HFFc6 (cell line): ENCODE measurements at regions not wholly inside any gene's neighbourhood (a gene's known extent, or its start where the extent isn't known, plus 50 kb on each side); places are given as distances from the start of the nearest gene placed in this dataset.

ENCODE experiments used
- DNase-seq: peaks from one replicate; pipeline ENCODE4 v3.0.0-alpha.2; 2018
- H3K27ac Mint-ChIP-seq: 2 replicates; pipeline ENCODE4 v1.8.0; 2020; ENCODE audit warnings: mild to moderate bottlenecking, mixed read lengths
- H3K27me3 Mint-ChIP-seq: 2 replicates; pipeline ENCODE4 v1.8.0; 2021; ENCODE audit warnings: mild to moderate bottlenecking, moderate library complexity, mixed read lengths; ENCODE audit not compliant: insufficient read depth
- H3K36me3 Mint-ChIP-seq: 2 replicates; pipeline ENCODE4 v1.8.0; 2021; ENCODE audit warnings: low read depth, mixed read lengths
- H3K4me1 Mint-ChIP-seq: 2 replicates; pipeline ENCODE4 v1.8.0; 2020; ENCODE audit warnings: low read depth, mixed read lengths
- H3K4me3 Mint-ChIP-seq: 2 replicates; pipeline ENCODE4 v1.8.0; 2020; ENCODE audit warnings: mild to moderate bottlenecking, moderate library complexity, mixed read lengths
- H3K9me3 Mint-ChIP-seq: 2 replicates; pipeline ENCODE4 v1.8.0; 2020; ENCODE audit warnings: mild to moderate bottlenecking, mixed read lengths
- TF ChIP-seq, protein P1 (sequence below): fragments of 200-600 bp; sonication (generic); IDR thresholded peaks from 2 replicates; pipeline ENCODE4 v1.5.0; 2021; ENCODE audit warnings: antibody characterized with exemption, mild to moderate bottlenecking

DNA sequence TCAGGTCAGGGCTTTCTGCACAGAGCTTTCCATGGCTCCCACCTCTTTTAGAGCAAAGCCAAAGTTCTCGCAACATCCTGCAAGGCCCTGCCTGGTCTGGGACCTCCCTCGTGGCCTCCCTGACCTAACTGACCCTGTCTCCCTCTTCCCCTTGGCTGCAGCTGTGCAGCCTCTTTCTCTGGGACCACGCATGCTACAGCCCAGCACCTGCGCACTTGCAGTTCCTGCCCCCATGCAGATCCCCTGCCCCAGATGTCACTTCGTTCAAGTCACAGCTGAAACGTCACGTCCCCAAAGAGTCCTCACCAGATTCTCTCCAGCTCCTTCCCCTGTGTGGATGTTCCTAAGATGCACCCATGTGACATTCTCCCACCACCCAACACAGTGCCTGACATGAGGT lies 61.2 kb upstream of the ZNF716 start:
- TF ChIP-seq, protein P1, sequence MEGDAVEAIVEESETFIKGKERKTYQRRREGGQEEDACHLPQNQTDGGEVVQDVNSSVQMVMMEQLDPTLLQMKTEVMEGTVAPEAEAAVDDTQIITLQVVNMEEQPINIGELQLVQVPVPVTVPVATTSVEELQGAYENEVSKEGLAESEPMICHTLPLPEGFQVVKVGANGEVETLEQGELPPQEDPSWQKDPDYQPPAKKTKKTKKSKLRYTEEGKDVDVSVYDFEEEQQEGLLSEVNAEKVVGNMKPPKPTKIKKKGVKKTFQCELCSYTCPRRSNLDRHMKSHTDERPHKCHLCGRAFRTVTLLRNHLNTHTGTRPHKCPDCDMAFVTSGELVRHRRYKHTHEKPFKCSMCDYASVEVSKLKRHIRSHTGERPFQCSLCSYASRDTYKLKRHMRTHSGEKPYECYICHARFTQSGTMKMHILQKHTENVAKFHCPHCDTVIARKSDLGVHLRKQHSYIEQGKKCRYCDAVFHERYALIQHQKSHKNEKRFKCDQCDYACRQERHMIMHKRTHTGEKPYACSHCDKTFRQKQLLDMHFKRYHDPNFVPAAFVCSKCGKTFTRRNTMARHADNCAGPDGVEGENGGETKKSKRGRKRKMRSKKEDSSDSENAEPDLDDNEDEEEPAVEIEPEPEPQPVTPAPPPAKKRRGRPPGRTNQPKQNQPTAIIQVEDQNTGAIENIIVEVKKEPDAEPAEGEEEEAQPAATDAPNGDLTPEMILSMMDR: no peak
- no peak overlapping the region for H3K4me3 Mint-ChIP-seq
- no peak for DNase-seq
- H3K36me3 Mint-ChIP-seq: peaks cover 12% of the 10 kb centered on the region
- peaks cover 63% of the 10 kb centered on the region for H3K9me3 Mint-ChIP-seq
- no peak overlapping the region for H3K27ac Mint-ChIP-seq
- no peaks in the 10 kb centered on the region for H3K4me1 Mint-ChIP-seq
- no peaks in the 10 kb centered on the region for H3K27me3 Mint-ChIP-seq

DNA sequence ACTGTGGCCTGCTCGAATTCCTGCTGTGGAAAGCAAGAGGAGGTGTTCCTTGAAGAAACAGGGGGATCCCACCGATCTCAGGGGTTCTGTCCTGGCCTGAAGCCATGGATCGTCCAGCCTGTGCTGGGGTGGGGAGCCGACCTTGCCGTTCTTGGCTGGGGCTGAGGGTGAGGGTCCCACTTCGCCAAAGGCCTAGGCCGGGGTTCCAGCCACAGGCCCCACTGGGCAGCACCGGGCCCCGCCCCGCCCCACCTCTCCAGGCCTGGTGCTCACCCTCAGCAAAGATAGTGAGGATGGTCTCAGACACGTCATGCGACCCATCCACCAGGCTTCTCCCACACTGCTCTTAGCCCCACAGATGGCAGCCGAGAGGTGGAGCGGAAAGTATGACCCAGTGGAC lies 51.4 kb upstream of the ZNF716 start:
- Mint-ChIP-seq H3K27me3 (no peaks in the 10 kb centered on the region), H3K27ac (no peak overlapping the region), H3K9me3 (peaks cover 39% of the 10 kb centered on the region)

DNA sequence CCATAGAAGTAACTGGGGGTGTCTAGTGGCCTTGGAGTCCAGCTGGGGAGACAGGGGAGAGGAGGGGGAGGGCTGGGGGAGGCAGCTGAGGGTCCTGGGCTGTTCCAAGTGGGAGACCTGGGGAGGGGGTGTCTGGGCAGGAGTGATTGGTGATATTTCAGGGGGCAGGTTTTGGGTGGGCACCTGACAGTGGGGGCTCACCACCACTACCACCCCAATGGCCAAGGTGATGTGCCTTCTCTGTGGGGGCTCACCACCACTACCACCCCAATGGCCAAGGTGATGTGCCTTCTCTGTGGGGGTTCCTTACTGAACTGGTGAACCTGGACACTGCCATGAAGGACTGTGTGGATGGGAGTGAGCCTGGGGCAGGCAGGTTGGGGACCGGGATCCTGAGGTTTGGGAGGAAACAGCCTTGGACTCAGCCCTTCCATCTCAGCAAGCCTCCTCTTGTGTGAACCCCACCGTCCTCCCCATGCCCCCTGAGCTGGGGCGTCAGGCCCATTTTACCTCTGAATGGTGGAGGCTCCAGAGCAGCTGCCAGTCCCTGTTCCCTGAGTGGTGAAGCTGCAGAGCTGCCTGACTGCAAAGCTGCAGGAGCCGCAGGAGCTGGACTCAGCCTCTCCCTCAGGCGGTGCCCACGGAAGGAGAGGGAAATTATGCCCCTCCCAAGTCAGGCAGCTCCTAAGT lies 50.6 kb upstream of the ZNF716 start:
- H3K27ac Mint-ChIP-seq: no peak overlapping the region
- TF ChIP-seq, protein P1: no peak
- DNase-seq: no peak
- H3K36me3 Mint-ChIP-seq: 0 out of 2 replicates have a peak, but pooled peaks cover 4% of the 10 kb centered on the region
- peaks cover 39% of the 10 kb centered on the region for H3K9me3 Mint-ChIP-seq
- H3K27me3 Mint-ChIP-seq: no peaks in the 10 kb centered on the region
- no peaks in the 10 kb centered on the region for H3K4me1 Mint-ChIP-seq
- no peak overlapping the region for H3K4me3 Mint-ChIP-seq

More for the DNA sequence above, 51.4 kb upstream of the ZNF716 start:
- Mint-ChIP-seq H3K36me3 (peaks cover 8% of the 10 kb centered on the region; the same call in 1 of the 2 replicates), H3K4me3 (no peak overlapping the region), H3K4me1 (no peaks in the 10 kb centered on the region)
- DNase-seq: no peak
- TF ChIP-seq, protein P1: no peak

DNA sequence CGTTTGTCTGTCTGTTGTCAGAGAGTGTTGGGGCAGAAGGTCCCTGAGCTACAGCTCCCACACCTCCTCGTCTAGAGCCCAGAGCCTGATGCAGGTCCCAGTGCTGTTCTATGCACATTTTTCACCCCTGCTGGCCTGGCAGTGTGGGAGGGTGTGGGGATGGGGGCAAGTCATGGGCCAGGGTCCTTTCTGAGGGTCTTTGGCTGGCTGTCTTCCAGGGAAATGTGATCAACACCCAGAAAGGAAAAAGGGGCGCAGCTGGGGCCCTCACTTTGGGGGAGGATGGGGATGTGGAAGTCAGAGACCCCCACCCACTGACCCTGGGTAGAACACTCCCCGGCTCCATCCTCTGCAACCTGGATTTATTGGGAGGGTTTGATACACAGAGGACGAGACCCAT lies 50.0 kb upstream of the ZNF716 start:
- Mint-ChIP-seq H3K9me3 (peaks cover 37% of the 10 kb centered on the region), H3K36me3 (no peaks in the 10 kb centered on the region), H3K4me3 (no peak overlapping the region), H3K27ac (no peak overlapping the region), H3K27me3 (no peaks in the 10 kb centered on the region), H3K4me1 (no peaks in the 10 kb centered on the region)
- DNase-seq: no peak
- TF ChIP-seq, protein P1: no peak
